Cardiac fibroblast (primary cell): ENCODE measurements at regions not wholly inside any gene's neighbourhood (a gene's known extent, or its start where the extent isn't known, plus 50 kb on each side); places are given as distances from the start of the nearest gene placed in this dataset.

ENCODE experiments used
- DNase-seq, 2 donors: peaks; one replicate each; pipeline versions ENCODE4 v3.0.0 to v3.0.0-alpha.2; 2010; ENCODE audit warnings: low read depth in 2 of 2
- H3K4me3 ChIP-seq, 2 donors: replicated peaks in 1 of 2; 1 replicate in 1 of 2; 2 replicates in 1 of 2; pipeline ENCODE4 v1.5.1; 2011; ENCODE audit warnings: low read depth in 2 of 2, low read length in 2 of 2, mild to moderate bottlenecking in 2 of 2, moderate library complexity in 1 of 2
- TF ChIP-seq, protein P1 (sequence below): IDR thresholded peaks from one replicate; pipeline ENCODE4 v1.5.1; 2011; ENCODE audit warnings: low read depth, mild to moderate bottlenecking, low read length, inconsistent platforms

DNA sequence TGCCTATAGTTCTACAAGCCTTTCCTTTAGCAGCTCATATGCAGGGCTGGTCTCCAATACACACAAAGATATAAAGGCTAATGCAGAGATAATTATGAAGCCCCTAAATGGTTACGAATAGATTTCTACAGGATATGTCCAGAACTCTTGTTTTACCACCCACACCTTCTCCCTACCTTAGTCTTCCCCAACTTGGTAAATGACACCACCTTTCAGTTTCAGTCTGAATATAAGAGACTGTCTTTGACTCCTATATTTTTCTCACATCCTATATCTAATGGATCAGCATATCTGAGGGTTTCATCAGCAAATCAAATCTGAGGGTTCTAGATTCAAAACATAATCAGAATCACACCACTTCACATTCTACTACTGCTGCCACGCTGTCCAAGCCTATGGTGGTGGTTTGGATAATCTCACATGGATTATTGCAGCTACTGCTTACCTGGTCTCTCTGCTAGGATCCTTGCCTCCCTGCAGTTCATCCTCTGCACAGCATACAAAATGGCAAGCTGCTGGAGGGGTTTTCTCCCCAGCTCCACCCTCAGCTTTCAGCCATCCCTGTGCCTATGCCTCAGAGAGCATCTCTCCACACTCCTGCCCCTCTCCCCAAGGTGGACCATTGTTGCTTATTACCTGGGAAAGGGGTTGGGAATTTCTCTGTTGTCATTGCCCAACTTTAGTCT, 178.0 kb upstream of the SPOPL start:
- H3K4me3 ChIP-seq = no peak overlapping the region
- TF ChIP-seq, protein P1, sequence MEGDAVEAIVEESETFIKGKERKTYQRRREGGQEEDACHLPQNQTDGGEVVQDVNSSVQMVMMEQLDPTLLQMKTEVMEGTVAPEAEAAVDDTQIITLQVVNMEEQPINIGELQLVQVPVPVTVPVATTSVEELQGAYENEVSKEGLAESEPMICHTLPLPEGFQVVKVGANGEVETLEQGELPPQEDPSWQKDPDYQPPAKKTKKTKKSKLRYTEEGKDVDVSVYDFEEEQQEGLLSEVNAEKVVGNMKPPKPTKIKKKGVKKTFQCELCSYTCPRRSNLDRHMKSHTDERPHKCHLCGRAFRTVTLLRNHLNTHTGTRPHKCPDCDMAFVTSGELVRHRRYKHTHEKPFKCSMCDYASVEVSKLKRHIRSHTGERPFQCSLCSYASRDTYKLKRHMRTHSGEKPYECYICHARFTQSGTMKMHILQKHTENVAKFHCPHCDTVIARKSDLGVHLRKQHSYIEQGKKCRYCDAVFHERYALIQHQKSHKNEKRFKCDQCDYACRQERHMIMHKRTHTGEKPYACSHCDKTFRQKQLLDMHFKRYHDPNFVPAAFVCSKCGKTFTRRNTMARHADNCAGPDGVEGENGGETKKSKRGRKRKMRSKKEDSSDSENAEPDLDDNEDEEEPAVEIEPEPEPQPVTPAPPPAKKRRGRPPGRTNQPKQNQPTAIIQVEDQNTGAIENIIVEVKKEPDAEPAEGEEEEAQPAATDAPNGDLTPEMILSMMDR = no peak
- DNase-seq = no peak

DNA sequence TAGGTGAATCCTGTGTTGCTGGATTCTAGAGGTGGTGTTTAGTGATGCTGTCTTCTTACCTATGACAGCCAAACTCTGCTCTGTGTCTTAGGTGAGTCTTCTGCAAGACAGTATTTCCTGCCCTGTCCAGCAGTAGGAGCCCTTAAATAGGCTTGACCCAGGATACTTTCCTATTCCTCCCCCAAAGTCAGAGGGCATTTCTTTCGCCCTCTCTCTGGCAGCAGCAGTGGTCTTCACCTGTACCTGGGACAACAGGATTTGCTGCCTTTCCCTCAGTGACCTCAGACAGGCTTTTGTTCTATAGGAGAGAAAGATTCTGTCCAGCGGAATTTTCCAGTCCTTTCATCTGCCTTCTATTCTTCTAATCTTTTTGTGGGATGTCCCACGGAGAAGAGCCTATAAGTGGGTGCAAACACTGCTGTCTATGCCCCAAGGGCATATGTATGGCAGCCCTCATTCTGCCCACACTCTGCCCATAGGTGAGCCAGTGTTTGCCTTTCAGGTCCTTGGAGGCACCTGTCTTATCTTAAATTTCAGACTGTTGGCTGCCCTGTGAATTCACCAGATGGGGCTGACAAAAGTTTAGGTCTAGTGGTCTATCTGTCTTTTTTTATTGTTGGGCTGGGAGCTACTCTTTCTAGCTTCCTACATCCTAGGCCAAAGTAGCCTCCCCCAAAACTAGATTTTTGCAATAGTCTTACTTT, 177.3 kb upstream of the SPOPL start:
- TF ChIP-seq, protein P1 = no peak

DNA sequence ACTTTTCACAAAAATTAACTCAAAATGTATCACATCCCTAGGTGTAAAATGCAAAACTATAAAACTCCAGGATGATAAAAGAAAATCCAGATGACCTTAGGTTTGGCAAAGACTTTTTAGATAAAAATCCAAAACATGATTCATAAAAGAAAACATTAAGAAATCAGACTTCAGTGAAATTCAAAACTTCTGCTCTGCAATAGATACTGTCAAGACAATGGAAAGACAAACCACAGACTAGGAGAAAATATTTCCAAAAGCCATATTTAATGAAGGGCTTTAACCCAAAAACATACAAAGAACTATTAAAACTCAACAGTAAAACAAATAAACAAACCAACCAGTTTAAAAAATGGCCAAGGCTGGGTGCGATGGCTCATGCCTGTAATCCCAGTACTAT, 173.6 kb upstream of the SPOPL start:
- no peak overlapping the region for H3K4me3 ChIP-seq

More for the DNA sequence above, 177.3 kb upstream of the SPOPL start:
- H3K4me3 ChIP-seq = no peak overlapping the region
- DNase-seq = no peak

DNA sequence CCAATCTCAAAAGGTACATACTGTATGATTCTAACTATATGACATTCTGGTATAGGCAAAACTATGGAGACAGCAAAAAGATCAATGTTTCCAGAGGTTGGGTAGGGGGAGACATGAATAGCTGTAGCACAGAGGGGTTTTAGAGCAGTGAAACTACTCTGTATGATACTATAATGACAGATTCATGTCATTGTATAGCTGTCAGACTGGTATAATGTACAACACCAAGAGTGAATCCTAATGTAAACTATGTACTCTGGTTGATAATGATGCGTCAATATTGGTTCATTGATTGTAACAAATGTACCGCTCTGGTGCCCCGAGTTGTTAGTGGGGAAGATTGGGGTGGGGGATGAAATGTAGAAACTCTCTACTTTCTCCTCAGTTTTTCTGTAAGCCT, 172.4 kb upstream of the SPOPL start:
- no peak overlapping the region for H3K4me3 ChIP-seq
- no peak for DNase-seq
- TF ChIP-seq, protein P1 = no peak

More for the DNA sequence above, 173.6 kb upstream of the SPOPL start:
- TF ChIP-seq, protein P1 = no peak
- peak in 1 of 2 donors; percentile 27 for DNase-seq

DNA sequence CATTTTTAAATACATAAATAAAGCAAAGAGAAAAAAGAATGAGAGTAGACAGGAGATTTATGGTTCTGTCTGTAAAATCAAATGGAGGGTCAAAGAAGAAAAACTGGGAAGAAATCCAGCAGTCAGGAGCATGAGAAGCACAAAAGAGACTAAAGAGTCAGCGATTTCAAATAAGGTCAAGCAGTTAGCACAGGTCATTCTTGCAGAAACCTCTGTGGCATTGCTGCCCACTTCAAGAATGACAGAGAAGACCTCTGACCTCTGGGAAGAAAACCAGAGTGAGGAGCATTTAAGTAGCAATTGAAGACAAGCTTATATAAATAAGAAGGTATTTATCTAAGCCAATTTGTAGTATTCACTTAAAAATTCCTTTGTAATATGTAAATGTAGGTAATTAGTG, 172.0 kb upstream of the SPOPL start:
- TF ChIP-seq, protein P1 = no peak
- DNase-seq = no peak
- no peak overlapping the region for H3K4me3 ChIP-seq

DNA sequence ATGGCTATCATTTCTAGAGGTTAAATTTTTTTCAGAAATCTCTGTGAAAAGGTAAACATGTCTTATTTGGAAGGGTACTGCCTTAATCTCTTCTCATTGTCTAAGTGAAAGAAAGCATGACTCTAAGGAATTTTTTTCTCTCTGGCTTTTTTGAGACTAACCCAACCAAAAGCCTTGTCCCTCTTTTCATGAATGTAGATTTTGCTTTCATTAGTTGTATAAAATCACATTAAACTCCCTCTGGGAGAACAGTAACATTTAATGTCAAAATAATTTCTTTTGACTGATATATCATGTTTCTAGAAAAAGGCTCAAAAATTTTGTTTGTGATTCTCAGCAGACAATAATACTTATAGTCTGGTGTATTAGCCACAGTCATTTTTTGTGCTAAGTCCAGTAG, 168.4 kb upstream of the SPOPL start:
- TF ChIP-seq, protein P1 = no peak
- H3K4me3 ChIP-seq = no peak overlapping the region
- DNase-seq = no peak
